Uterus (tissue), 3 donors: ENCODE measurements at regions not wholly inside any gene's neighbourhood (a gene's known extent, or its start where the extent isn't known, plus 50 kb on each side); places are given as distances from the start of the nearest gene placed in this dataset.

Experiments used
- DNase-seq, 2 donors: peaks; one replicate each; pipeline ENCODE4 v3.0.0-alpha.2; 2019 to 2020
- H3K27ac ChIP-seq, 2 donors: fragments of 200-600 bp; sonication (generic); 1 replicate in 1 of 2; 2 replicates in 1 of 2; pipeline ENCODE4 v1.5.1; 2016 to 2018
- H3K27me3 ChIP-seq, 2 donors: fragments of 200-600 bp; sonication (generic); one replicate each; pipeline ENCODE4 v1.5.1; 2018 to 2019; ENCODE audit warnings: control low read depth in 1 of 2
- H3K36me3 ChIP-seq, 2 donors: fragments of 200-600 bp; sonication (generic); one replicate each; pipeline ENCODE4 v1.5.1; 2019; ENCODE audit warnings: control low read depth in 1 of 2
- H3K4me1 ChIP-seq, 2 donors: fragments of 200-600 bp; sonication (generic); one replicate each; pipeline ENCODE4 v1.5.1; 2018 to 2019; ENCODE audit warnings: control low read depth in 1 of 2
- H3K4me3 ChIP-seq, 2 donors: fragments of 200-600 bp; sonication (generic); 1 replicate in 1 of 2; 2 replicates in 1 of 2; pipeline ENCODE4 v1.5.1; 2018 to 2019; ENCODE audit warnings: mild to moderate bottlenecking in 1 of 2
- H3K9me3 ChIP-seq, 2 donors: fragments of 200-600 bp; sonication (generic); one replicate each; pipeline ENCODE4 v1.5.1; 2019; ENCODE audit warnings: control low read depth in 1 of 2
- POLR2A ChIP-seq, 2 donors: fragments of 450-650 bp; IDR thresholded peaks; one replicate each; pipeline ENCODE4 v1.6.1; 2016; ENCODE audit warnings: antibody characterized with exemption in 2 of 2, mild to moderate bottlenecking in 1 of 2, moderate library complexity in 1 of 2
- intact Hi-C: fragments of 100-400 bp; cut with DNase I; formaldehyde crosslinking; loops from one replicate; pipeline ENCODE4 v1.15.1; 2023; ENCODE audit warnings: low total_unique reads
- TF ChIP-seq, protein P1 (sequence below), 4 experiments: fragments of 200-600 bp in 2 of 4; fragments of 450-650 bp in 2 of 4; sonication (generic) in 2 of 4; IDR thresholded peaks; one replicate each; pipeline ENCODE4 v1.5.1; 2016 to 2019; ENCODE audit warnings: antibody characterized with exemption in 4 of 4, mild to moderate bottlenecking in 2 of 4, moderate library complexity in 1 of 4
- donor health status: DM: yes; HTN: yes; CAD: no.

DNA sequence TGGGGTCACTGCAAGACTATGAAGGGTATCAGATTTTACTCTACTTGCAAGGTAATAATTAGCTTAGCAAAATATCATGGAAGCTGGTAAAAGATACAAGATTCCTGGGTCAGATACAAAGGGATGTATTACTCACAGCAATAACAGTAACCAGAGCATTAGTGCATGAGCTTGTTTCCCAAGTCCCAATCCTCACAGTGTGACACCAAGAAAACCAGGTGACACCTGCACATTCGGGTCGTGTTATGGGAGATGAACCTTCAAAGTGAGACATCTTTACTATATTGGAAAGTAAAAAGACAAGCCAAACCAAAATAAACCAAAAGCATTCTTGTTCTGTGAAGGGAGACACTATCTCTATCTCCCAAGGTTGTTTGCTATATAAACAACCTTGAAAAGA, 528.7 kb upstream of the TGFBR2 start:
- Histone ChIP-seq H3K4me3 (no peak overlapping the region), H3K36me3 (no peaks in the 10 kb centered on the region), H3K9me3 (no peaks in the 10 kb centered on the region), H3K4me1 (no peaks in the 10 kb centered on the region), H3K27me3 (no peaks in the 10 kb centered on the region), H3K27ac (no peak overlapping the region)
- intact Hi-C loops, result no loop called here
- TF ChIP-seq, protein P1, sequence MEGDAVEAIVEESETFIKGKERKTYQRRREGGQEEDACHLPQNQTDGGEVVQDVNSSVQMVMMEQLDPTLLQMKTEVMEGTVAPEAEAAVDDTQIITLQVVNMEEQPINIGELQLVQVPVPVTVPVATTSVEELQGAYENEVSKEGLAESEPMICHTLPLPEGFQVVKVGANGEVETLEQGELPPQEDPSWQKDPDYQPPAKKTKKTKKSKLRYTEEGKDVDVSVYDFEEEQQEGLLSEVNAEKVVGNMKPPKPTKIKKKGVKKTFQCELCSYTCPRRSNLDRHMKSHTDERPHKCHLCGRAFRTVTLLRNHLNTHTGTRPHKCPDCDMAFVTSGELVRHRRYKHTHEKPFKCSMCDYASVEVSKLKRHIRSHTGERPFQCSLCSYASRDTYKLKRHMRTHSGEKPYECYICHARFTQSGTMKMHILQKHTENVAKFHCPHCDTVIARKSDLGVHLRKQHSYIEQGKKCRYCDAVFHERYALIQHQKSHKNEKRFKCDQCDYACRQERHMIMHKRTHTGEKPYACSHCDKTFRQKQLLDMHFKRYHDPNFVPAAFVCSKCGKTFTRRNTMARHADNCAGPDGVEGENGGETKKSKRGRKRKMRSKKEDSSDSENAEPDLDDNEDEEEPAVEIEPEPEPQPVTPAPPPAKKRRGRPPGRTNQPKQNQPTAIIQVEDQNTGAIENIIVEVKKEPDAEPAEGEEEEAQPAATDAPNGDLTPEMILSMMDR (IDR thresholded peaks at IDR 0.05), result no peak
- no peak for TF ChIP-seq POLR2A (IDR thresholded peaks at IDR 0.05)
- DNase-seq, result no peak

DNA sequence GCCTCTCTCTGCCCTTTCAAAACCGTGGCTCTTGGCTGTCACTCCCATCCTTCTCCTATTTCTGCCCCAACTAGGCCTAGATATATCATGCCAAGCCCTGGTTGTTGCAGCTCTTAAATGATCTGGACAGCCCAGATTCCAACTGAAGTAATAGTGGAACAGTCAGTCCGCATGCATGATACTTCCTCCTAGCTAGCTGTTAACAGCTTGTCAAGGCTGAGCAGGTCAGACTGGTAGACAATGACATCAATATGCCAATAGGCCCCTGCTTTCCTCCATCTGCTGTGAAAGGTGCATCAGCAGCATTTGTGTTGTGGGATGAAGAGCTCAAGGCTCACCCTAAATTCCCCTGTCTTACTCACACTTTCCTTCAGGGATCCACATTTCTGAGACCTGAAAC, 527.7 kb upstream of the TGFBR2 start:
- intact Hi-C loops, result no loop called here
- H3K4me3 ChIP-seq, result no peak overlapping the region
- H3K27me3 ChIP-seq, result no peaks in the 10 kb centered on the region
- H3K27ac ChIP-seq, result no peak overlapping the region
- DNase-seq, result no peak
- no peaks in the 10 kb centered on the region for H3K36me3 ChIP-seq
- no peaks in the 10 kb centered on the region for H3K9me3 ChIP-seq
- no peaks in the 10 kb centered on the region for H3K4me1 ChIP-seq
- no peak for TF ChIP-seq POLR2A (IDR thresholded peaks at IDR 0.05)
- TF ChIP-seq, protein P1 (IDR thresholded peaks at IDR 0.05), result no peak

DNA sequence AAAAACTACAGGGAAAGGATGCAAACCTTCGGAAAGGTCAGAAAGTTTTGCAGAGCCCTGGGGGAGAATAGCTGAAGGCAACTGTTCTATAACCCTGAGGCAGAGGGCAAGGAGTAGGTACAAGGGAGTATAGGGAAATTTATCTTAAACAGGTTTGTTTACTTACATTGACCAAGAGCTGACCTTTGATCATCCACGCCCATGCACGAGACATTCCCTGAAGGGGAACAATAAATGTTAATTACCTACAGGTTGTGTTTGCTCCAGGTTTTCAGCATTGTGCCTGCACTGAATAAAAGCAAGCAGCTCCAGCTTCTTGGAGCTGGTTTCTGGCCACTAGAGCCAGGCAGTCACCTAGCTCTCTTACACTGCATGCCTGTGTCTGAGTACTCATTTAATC, 524.5 kb upstream of the TGFBR2 start:
- Histone ChIP-seq H3K4me1 (no peaks in the 10 kb centered on the region), H3K27ac (no peak overlapping the region), H3K36me3 (no peaks in the 10 kb centered on the region), H3K9me3 (no peaks in the 10 kb centered on the region), H3K27me3 (no peaks in the 10 kb centered on the region), H3K4me3 (no peak overlapping the region)
- intact Hi-C loops, result no loop called here
- no peak for DNase-seq
- TF ChIP-seq POLR2A (IDR thresholded peaks at IDR 0.05), result no peak
- TF ChIP-seq, protein P1 (IDR thresholded peaks at IDR 0.05), result no peak

DNA sequence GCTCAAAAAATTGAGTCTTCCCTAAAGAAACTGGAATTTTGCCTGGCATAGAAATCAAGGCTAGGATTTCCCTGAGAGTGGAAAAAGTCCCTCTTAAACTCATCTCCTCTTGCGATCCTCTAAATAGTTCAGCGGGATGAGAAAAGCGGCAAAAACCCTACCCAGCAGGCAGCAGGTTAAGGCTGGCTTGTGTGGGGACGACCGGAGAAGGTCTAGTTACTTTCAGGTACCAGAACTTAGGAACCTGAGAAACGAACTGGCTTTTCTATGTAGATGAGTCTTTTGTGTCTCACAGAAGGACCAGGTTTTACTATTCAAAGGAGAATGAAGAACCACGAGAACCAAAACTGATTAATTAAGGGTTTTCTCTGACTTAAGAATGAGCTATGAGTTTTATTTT, 523.7 kb upstream of the TGFBR2 start:
- H3K36me3 ChIP-seq, result no peaks in the 10 kb centered on the region
- no peak overlapping the region for H3K27ac ChIP-seq
- no peaks in the 10 kb centered on the region for H3K27me3 ChIP-seq
- H3K4me3 ChIP-seq, result no peak overlapping the region
- DNase-seq, result no peak
- intact Hi-C loops, result no loop called here
- no peak for TF ChIP-seq POLR2A (IDR thresholded peaks at IDR 0.05)
- TF ChIP-seq, protein P1 (IDR thresholded peaks at IDR 0.05), result no peak
- no peaks in the 10 kb centered on the region for H3K9me3 ChIP-seq
- no peaks in the 10 kb centered on the region for H3K4me1 ChIP-seq

DNA sequence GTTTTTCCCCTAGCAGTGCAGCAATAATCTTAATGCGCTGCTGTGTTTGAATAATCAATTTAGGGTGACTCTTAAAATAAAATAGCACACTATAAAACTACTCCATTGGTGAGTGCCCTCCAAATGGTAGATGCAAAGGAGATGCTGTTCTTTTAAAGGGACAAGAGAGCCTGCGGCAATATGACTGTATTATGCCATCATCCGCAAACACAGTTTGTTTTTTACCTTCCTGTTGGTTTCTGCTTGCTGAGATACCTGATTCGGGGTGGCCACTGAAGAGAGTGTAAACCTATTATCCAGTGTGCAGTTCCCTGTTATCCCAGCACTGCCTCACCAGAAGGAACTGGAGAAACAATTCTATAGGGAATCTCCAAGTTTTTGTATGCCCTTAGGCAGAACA, 523.1 kb upstream of the TGFBR2 start:
- Histone ChIP-seq H3K27me3 (no peaks in the 10 kb centered on the region), H3K4me1 (no peaks in the 10 kb centered on the region), H3K4me3 (no peak overlapping the region), H3K9me3 (no peaks in the 10 kb centered on the region), H3K27ac (no peak overlapping the region), H3K36me3 (no peaks in the 10 kb centered on the region)
- no peak for DNase-seq
- TF ChIP-seq, protein P1 (IDR thresholded peaks at IDR 0.05), result no peak
- TF ChIP-seq POLR2A (IDR thresholded peaks at IDR 0.05), result no peak
- intact Hi-C loops, result no loop called here
